ENCODE measurements at regions not wholly inside any gene's neighbourhood (a gene's known extent, or its start where the extent isn't known, plus 50 kb on each side); places are given as distances from the start of the nearest gene placed in this dataset.

GRCh38 chr6:19554356-19555225 is 282.6 kb upstream of the ID4 start:
- intact Hi-C loops (cut with DNase I): no loop called here
- Histone ChIP-seq H3K4me3 (no peak overlapping the region), H3K36me3 (no peaks in the 10 kb centered on the region), H3K4me1 (no peaks in the 10 kb centered on the region), H3K27ac (no peak overlapping the region), H3K9me3 (no peaks in the 10 kb centered on the region), H3K27me3 (no peaks in the 10 kb centered on the region)
- no peak for DNase-seq
- ATAC-seq: no peak
- TF ChIP-seq CTCF (IDR thresholded peaks at IDR 0.05): no peak

- no peaks in the 10 kb centered on the region for H3K36me3 ChIP-seq
- no peaks in the 10 kb centered on the region for H3K27me3 ChIP-seq
- no peaks in the 10 kb centered on the region for H3K9me3 ChIP-seq
- ATAC-seq (no peak), DNase-seq (no peak)
- no peaks in the 10 kb centered on the region for H3K4me1 ChIP-seq
- TF ChIP-seq CTCF (IDR thresholded peaks at IDR 0.05): no peak
- no peak overlapping the region for H3K4me3 ChIP-seq
- H3K27ac ChIP-seq: no peak overlapping the region
- intact Hi-C loops (cut with DNase I): no loop called here
These were observed 280.0 kb upstream of the ID4 start for GRCh38 chr6:19557191-19557590.

- intact Hi-C loops (cut with DNase I): no loop called here
- Histone ChIP-seq H3K36me3 (no peaks in the 10 kb centered on the region), H3K4me3 (no peak overlapping the region), H3K9me3 (no peaks in the 10 kb centered on the region), H3K27ac (no peak overlapping the region), H3K4me1 (no peaks in the 10 kb centered on the region), H3K27me3 (no peaks in the 10 kb centered on the region)
- no peak for ATAC-seq
- DNase-seq: no peak
- TF ChIP-seq CTCF (IDR thresholded peaks at IDR 0.05): no peak
These were observed 279.0 kb upstream of the ID4 start for GRCh38 chr6:19558201-19558600.

- intact Hi-C loops (cut with DNase I): no loop called here
- no peak for DNase-seq
- Histone ChIP-seq H3K27ac (no peak overlapping the region), H3K27me3 (no peaks in the 10 kb centered on the region), H3K9me3 (no peaks in the 10 kb centered on the region), H3K4me1 (no peaks in the 10 kb centered on the region), H3K4me3 (no peak overlapping the region), H3K36me3 (no peaks in the 10 kb centered on the region)
- no peak for ATAC-seq
- no peak for TF ChIP-seq CTCF (IDR thresholded peaks at IDR 0.05)
These were observed 278.2 kb upstream of the ID4 start for GRCh38 chr6:19558934-19559333.

- intact Hi-C loops (cut with DNase I): no loop called here
- H3K27ac ChIP-seq: no peak overlapping the region
- DNase-seq: no peak
- H3K4me3 ChIP-seq: no peak overlapping the region
- H3K27me3 ChIP-seq: no peaks in the 10 kb centered on the region
- no peaks in the 10 kb centered on the region for H3K9me3 ChIP-seq
- no peaks in the 10 kb centered on the region for H3K4me1 ChIP-seq
- no peaks in the 10 kb centered on the region for H3K36me3 ChIP-seq
- ATAC-seq: no peak
- no peak for TF ChIP-seq CTCF (IDR thresholded peaks at IDR 0.05)
These were observed 274.7 kb upstream of the ID4 start for GRCh38 chr6:19562468-19562867.
